GF-D8 (cell line): ENCODE measurements at regions not wholly inside any gene's neighbourhood (a gene's known extent, or its start where the extent isn't known, plus 50 kb on each side); places are given as distances from the start of the nearest gene placed in this dataset.

Source experiments
- DNase-seq: peaks from one replicate; lab custom pipeline; 2025; lab: John Stamatoyannopoulos, UW

GRCh38 chr4:154088741-154089140, 299.9 kb upstream of the SFRP2 start:
- DNase-seq: no peak

- DNase-seq: no peak
Observed at GRCh38 chr4:154086247-154086646, 297.4 kb upstream of the SFRP2 start.

GRCh38 chr4:154084864-154085263, 296.0 kb upstream of the SFRP2 start:
- DNase-seq: no peak

GRCh38 chr4:154082760-154083535, 294.1 kb upstream of the SFRP2 start:
- DNase-seq: no peak

GRCh38 chr4:154081391-154081790, 292.5 kb upstream of the SFRP2 start:
- no peak for DNase-seq

GRCh38 chr4:154078504-154079350, 289.8 kb upstream of the SFRP2 start:
- DNase-seq: peak; percentile 26

GRCh38 chr4:154076921-154077320, 288.0 kb upstream of the SFRP2 start:
- DNase-seq: no peak

GRCh38 chr4:154073107-154073822, 284.4 kb upstream of the SFRP2 start:
- no peak for DNase-seq

- no peak for DNase-seq
Observed at GRCh38 chr4:154067786-154068185, 278.9 kb upstream of the SFRP2 start.

GRCh38 chr4:154065368-154065767, 276.5 kb upstream of the SFRP2 start:
- DNase-seq: no peak

GRCh38 chr4:154064244-154064643, 275.4 kb upstream of the SFRP2 start:
- no peak for DNase-seq

- no peak for DNase-seq
Observed at GRCh38 chr4:154049457-154050181, 260.7 kb upstream of the SFRP2 start.

- no peak for DNase-seq
Observed at GRCh38 chr4:154047733-154048132, 258.9 kb upstream of the SFRP2 start.

- no peak for DNase-seq
Observed at GRCh38 chr4:154044742-154045485, 256.0 kb upstream of the SFRP2 start.

GRCh38 chr4:154044108-154044531, 255.2 kb upstream of the SFRP2 start:
- DNase-seq: no peak

GRCh38 chr4:154041640-154042039, 252.8 kb upstream of the SFRP2 start:
- no peak for DNase-seq

- no peak for DNase-seq
Observed at GRCh38 chr4:154039435-154040343, 250.8 kb upstream of the SFRP2 start.

GRCh38 chr4:154036856-154037255, 248.0 kb upstream of the SFRP2 start:
- no peak for DNase-seq

- DNase-seq: no peak
Observed at GRCh38 chr4:154035341-154035740, 246.5 kb upstream of the SFRP2 start.

GRCh38 chr4:154033921-154034320, 245.0 kb upstream of the SFRP2 start:
- DNase-seq: no peak
